K562 (cell line): ENCODE measurements at regions not wholly inside any gene's neighbourhood (a gene's known extent, or its start where the extent isn't known, plus 50 kb on each side); places are given as distances from the start of the nearest gene placed in this dataset.

Experiments used
- ATAC-seq: fragments of 200-7000 bp; cut with Tn5 transposase; 3 replicates; pipeline ENCODE4 v1.9.1; 2020; ENCODE audit warnings: moderate library complexity
- BruUV-seq: library from RNA; stranded (reverse); fragments of 400-500 nt; replicated peaks from 2 replicates; lab custom pipeline; 2021; lab: Mats Ljungman, UMichigan
- CTCF ChIA-PET: fragments of 300-600 bp; formaldehyde crosslinking; extraction: SDS; loops from one replicate; lab custom pipeline; 2021; ENCODE audit warnings: low intra/inter-chr PET ratio; lab: Yijun Ruan, JAX
- POLR2A ChIA-PET: fragments of 300-600, 350-650 bp; sonication (Branson Sonifier 250); formaldehyde crosslinking; extraction: SDS; loops from one replicate; lab custom pipeline; 2021; ENCODE audit warnings: antibody characterized with exemption, inconsistent platforms; lab: Yijun Ruan, JAX
- DNase-seq, 4 experiments: peaks; one replicate each; pipeline versions ENCODE4 v3.0.0 to v3.0.0-alpha.2; 2011 to 2018; ENCODE audit warnings: low spot score in 3 of 4, mixed read lengths in 3 of 4; ENCODE audit errors: extremely low read depth in 1 of 4
- FAIRE-seq: peaks from 2 replicates; lab custom pipeline; 2011; peaks lifted over from hg19 to GRCh38; lab: Jason Lieb, UNC
- H2AFZ ChIP-seq: 2 replicates; pipeline ENCODE4 v1.6.0; 2011; ENCODE audit warnings: low read depth, low read length, control low read depth, inconsistent platforms
- H3K27ac ChIP-seq: fragments of 200-600 bp; 3 replicates; pipeline ENCODE4 v1.8.0; 2011; ENCODE audit warnings: low read depth, mild to moderate bottlenecking, control low read depth, inconsistent platforms, low read length, moderate library complexity, mixed read lengths; ENCODE audit errors: extremely low read depth
- H3K27me3 ChIP-seq, 2 experiments: fragments of 300-600 bp in 1 of 2; 2 replicates in 1 of 2; 3 replicates in 1 of 2; pipeline versions ENCODE4 v1.6.0 to v1.8.0; 2011; ENCODE audit warnings: inconsistent platforms in 2 of 2, low read length in 2 of 2, mild to moderate bottlenecking in 1 of 2, mixed read lengths in 1 of 2, moderate library complexity in 1 of 2; ENCODE audit not compliant: control insufficient read depth in 2 of 2, insufficient read depth in 2 of 2
- H3K36me3 ChIP-seq: fragments of 300-600 bp; 3 replicates; pipeline ENCODE4 v1.8.0; 2011; ENCODE audit warnings: mild to moderate bottlenecking, low read length, inconsistent platforms; ENCODE audit not compliant: control insufficient read depth, insufficient read depth
- H3K4me1 ChIP-seq, 2 experiments: fragments of 200-600 bp in 1 of 2; replicated peaks in 1 of 2; 2 replicates in 1 of 2; 3 replicates in 1 of 2; pipeline versions ENCODE4 v1.5.1 to v1.8.0; 2011; ENCODE audit warnings: inconsistent platforms in 2 of 2, low read length in 2 of 2, mild to moderate bottlenecking in 1 of 2, mixed read lengths in 1 of 2, moderate library complexity in 1 of 2; ENCODE audit not compliant: control insufficient read depth in 2 of 2, insufficient read depth in 2 of 2
- H3K4me2 ChIP-seq: 2 replicates; pipeline ENCODE4 v1.6.1; 2011; ENCODE audit warnings: low read length, control low read depth, inconsistent platforms, mixed read lengths; ENCODE audit not compliant: insufficient read depth
- H3K4me3 ChIP-seq: fragments of 200-600 bp; sonication (generic), shearing (Covaris generic); 2 replicates; pipeline ENCODE4 v1.5.1; 2016; ENCODE audit warnings: control low read depth, inconsistent platforms
- H3K79me2 ChIP-seq: fragments of 200-600 bp; 3 replicates; pipeline ENCODE4 v1.8.0; 2011; ENCODE audit warnings: low read length, inconsistent platforms; ENCODE audit not compliant: control insufficient read depth, insufficient read depth
- H3K9ac ChIP-seq, 2 experiments: 2 replicates each; pipeline versions ENCODE4 v1.6.0 to v1.6.1; 2011; ENCODE audit warnings: low read depth in 2 of 2, low read length in 2 of 2, control low read depth in 1 of 2, inconsistent platforms in 1 of 2, mild to moderate bottlenecking in 1 of 2, mixed read lengths in 1 of 2; ENCODE audit not compliant: insufficient read depth in 1 of 2
- H3K9me1 ChIP-seq: one replicate; pipeline ENCODE4 v1.6.0; 2011; ENCODE audit warnings: inconsistent platforms, mild to moderate bottlenecking, low read length, moderate library complexity; ENCODE audit not compliant: control insufficient read depth, insufficient read depth
- H3K9me3 ChIP-seq: replicated peaks from 2 replicates; pipeline ENCODE4 v1.5.1; 2011; ENCODE audit warnings: low read depth, low read length, inconsistent platforms; ENCODE audit not compliant: control insufficient read depth, insufficient read depth
- H4K20me1 ChIP-seq: replicated peaks from 2 replicates; pipeline ENCODE4 v1.6.1; 2011; ENCODE audit warnings: low read length, inconsistent platforms, mixed read lengths; ENCODE audit not compliant: control insufficient read depth, insufficient read depth
- ELF1 ChIP-seq: fragments of 200-800 bp; sonication (Bioruptor generic); IDR thresholded peaks from 2 replicates; pipeline ENCODE4 v1.6.1; 2016; ENCODE audit warnings: missing genetic modification characterization, missing compliant biosample characterization
- OTX1 ChIP-seq: fragments of 450-650 bp; formaldehyde crosslinking; IDR thresholded peaks from 2 replicates; pipeline ENCODE4 v1.4.0; 2022; ENCODE audit warnings: mild to moderate bottlenecking
- WGBS: fragments of 100-300 bp; shearing (Covaris generic); methylation state at CpG from one replicate; pipeline ENCODE4 v1.1.6; 2016; ENCODE audit warnings: low coverage, mixed read lengths; ENCODE audit not compliant: insufficient coverage; ENCODE audit errors: missing lambda C conversion rate; 5-methylcytosine and 5-hydroxymethylcytosine counted together
- in situ Hi-C: fragments of 300-500 bp; cut with MboI; formaldehyde crosslinking; loops from 4 replicates; pipeline ENCODE4 v1.15.0; 2018; ENCODE audit warnings: inconsistent platforms, mixed read lengths
- intact Hi-C: fragments of 100-400 bp; cut with micrococcal nuclease; formaldehyde crosslinking; loops from 2 replicates; pipeline ENCODE4 v1.14.2; 2022
- TF ChIP-seq, protein P1 (sequence below): fragments of 450-650 bp; formaldehyde crosslinking; IDR thresholded peaks from 2 replicates; pipeline ENCODE4 v1.4.0; 2022; ENCODE audit warnings: missing genetic modification characterization

DNA sequence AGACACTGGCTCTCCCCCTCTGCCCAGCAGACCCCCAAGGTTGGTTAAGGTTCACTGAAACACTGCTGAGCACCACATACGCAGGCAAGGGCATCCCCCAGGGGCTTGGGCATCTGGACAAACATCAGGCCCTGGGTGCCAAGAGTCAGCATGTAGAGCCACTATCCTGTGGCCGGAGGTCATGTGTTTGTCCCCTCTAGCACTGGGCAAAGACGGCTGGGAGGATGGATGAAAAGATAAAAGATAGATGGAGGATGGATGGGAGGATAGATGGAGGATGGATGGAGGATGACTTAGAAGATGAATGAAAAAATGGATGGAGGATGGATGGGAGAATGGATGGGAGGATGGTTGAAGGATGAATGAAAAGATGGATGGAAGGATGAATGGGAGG lies 216.8 kb upstream of the IER5L start:
- H3K4me1 ChIP-seq, result peaks cover 6 to 12% of the 10 kb centered on the region in 2 experiments; a peak in 3 of 5 replicates
- H3K4me3 ChIP-seq, result no peak overlapping the region
- no peak overlapping the region for H3K27ac ChIP-seq
- ChIA-PET CTCF (no interaction called here), POLR2A (no interaction called here)
- no peaks in the 10 kb centered on the region for H4K20me1 ChIP-seq
- in situ Hi-C loops, result no loop called here
- no TSS peak for BruUV-seq
- H2AFZ ChIP-seq, result no peak overlapping the region
- H3K27me3 ChIP-seq, result no peaks in the 10 kb centered on the region
- intact Hi-C loops, result no loop called here
- TF ChIP-seq, protein P1, sequence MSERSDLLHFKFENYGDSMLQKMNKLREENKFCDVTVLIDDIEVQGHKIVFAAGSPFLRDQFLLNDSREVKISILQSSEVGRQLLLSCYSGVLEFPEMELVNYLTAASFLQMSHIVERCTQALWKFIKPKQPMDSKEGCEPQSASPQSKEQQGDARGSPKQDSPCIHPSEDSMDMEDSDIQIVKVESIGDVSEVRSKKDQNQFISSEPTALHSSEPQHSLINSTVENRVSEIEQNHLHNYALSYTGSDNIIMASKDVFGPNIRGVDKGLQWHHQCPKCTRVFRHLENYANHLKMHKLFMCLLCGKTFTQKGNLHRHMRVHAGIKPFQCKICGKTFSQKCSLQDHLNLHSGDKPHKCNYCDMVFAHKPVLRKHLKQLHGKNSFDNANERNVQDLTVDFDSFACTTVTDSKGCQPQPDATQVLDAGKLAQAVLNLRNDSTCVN (CRISPR knock-in tag), result 0 out of 2 replicates have a peak, but pooled peaks have one; percentile 19
- TF ChIP-seq ELF1, result no peak
- 0 out of 2 replicates have a peak, but pooled peaks have one; percentile 48 for TF ChIP-seq OTX1 (CRISPR knock-in tag)
- no peak overlapping the region for H3K9ac ChIP-seq
- WGBS, result 6% methylated on average over 3 of the region's 3 CpGs
- no peak for ATAC-seq
- no peak for FAIRE-seq
- H3K79me2 ChIP-seq, result no peaks in the 10 kb centered on the region
- no peak for DNase-seq
- no peaks in the 10 kb centered on the region for H3K9me1 ChIP-seq
- H3K9me3 ChIP-seq, result no peaks in the 10 kb centered on the region
- no peaks in the 10 kb centered on the region for H3K36me3 ChIP-seq
- H3K4me2 ChIP-seq, result no peak overlapping the region
